ENCODE measurements at regions not wholly inside any gene's neighbourhood (a gene's known extent, or its start where the extent isn't known, plus 50 kb on each side); places are given as distances from the start of the nearest gene placed in this dataset.

DNA sequence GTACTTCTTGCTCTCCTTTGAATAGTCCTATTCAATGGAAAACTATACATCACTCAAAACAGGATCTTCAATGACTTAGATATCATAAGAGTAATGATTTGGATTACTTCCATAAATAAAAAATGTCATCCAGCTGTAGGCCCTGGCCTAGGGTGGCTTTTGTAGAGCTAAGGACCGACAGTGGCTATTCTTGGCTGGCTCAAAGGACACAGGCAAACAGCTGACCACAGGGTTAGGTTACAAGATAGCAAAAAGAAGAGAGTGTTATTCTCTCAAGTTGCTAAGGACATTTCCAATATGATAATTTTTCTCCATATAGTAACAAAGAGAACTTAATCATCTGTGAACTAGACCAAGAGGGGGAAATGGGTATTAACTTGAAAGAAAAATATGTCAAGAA lies 495.1 kb downstream of the PLPP3 start:
- TF ChIP-seq FOXA1 (IDR thresholded peaks at IDR 0.05) (no peak), FOXA1 (CRISPR knock-in tag; IDR thresholded peaks at IDR 0.05) (no peak), POLR2AphosphoS5 (IDR thresholded peaks at IDR 0.05; ENCODE audit: low read depth, low read length) (no peak), ZNF839 (CRISPR knock-in tag; IDR thresholded peaks at IDR 0.05; ENCODE audit: borderline replicate concordance) (no peak)
- TF ChIP-seq, protein P1, sequence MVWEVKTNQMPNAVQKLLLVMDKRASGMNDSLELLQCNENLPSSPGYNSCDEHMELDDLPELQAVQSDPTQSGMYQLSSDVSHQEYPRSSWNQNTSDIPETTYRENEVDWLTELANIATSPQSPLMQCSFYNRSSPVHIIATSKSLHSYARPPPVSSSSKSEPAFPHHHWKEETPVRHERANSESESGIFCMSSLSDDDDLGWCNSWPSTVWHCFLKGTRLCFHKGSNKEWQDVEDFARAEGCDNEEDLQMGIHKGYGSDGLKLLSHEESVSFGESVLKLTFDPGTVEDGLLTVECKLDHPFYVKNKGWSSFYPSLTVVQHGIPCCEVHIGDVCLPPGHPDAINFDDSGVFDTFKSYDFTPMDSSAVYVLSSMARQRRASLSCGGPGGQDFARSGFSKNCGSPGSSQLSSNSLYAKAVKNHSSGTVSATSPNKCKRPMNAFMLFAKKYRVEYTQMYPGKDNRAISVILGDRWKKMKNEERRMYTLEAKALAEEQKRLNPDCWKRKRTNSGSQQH (CRISPR knock-in tag; IDR thresholded peaks at IDR 0.05; ENCODE audit: low read depth): no peak
